Smooth muscle cell (in vitro differentiated cells): ENCODE measurements at regions not wholly inside any gene's neighbourhood (a gene's known extent, or its start where the extent isn't known, plus 50 kb on each side); places are given as distances from the start of the nearest gene placed in this dataset.

Source experiments
- DNase-seq: peaks from one replicate; lab custom pipeline; 2025; ENCODE audit not compliant: unreplicated experiment; lab: John Stamatoyannopoulos, UW
- H2AFZ ChIP-seq: fragments of 200-600 bp; sonication (generic); 2 replicates; pipeline ENCODE4 v1.6.0; 2016; ENCODE audit warnings: antibody characterized with exemption, low read depth, mild to moderate bottlenecking
- H3F3A ChIP-seq: fragments of 200-600 bp; sonication (generic); 2 replicates; pipeline ENCODE4 v1.6.0; 2017; ENCODE audit warnings: antibody characterized with exemption, low read depth
- H3K27ac ChIP-seq: fragments of 200-600 bp; sonication (generic); 2 replicates; pipeline ENCODE4 v1.5.1; 2016; ENCODE audit warnings: low read depth, mild to moderate bottlenecking
- H3K27me3 ChIP-seq: fragments of 200-600 bp; sonication (generic); 2 replicates; pipeline ENCODE4 v1.6.1; 2016; ENCODE audit warnings: low read depth, mild to moderate bottlenecking
- H3K36me3 ChIP-seq: fragments of 200-600 bp; sonication (generic); 2 replicates; pipeline ENCODE4 v1.5.1; 2016; ENCODE audit warnings: low read depth
- H3K4me1 ChIP-seq: fragments of 200-600 bp; sonication (generic); 2 replicates; pipeline ENCODE4 v1.5.1; 2016; ENCODE audit warnings: low read depth
- H3K4me2 ChIP-seq: fragments of 200-600 bp; sonication (generic); 2 replicates; pipeline ENCODE4 v1.6.0; 2016; ENCODE audit warnings: mild to moderate bottlenecking
- H3K4me3 ChIP-seq: fragments of 200-600 bp; sonication (generic); 2 replicates; pipeline ENCODE4 v1.5.1; 2016; ENCODE audit warnings: mild to moderate bottlenecking
- H3K79me2 ChIP-seq: fragments of 200-600 bp; sonication (generic); 2 replicates; pipeline ENCODE4 v1.6.0; 2016; ENCODE audit warnings: low read depth, mild to moderate bottlenecking
- H3K9ac ChIP-seq: fragments of 200-600 bp; sonication (generic); 2 replicates; pipeline ENCODE4 v1.6.0; 2016; ENCODE audit warnings: low read depth
- H3K9me3 ChIP-seq: fragments of 200-600 bp; sonication (generic); replicated peaks from 2 replicates; pipeline ENCODE4 v1.5.1; 2016; ENCODE audit warnings: low read depth
- H4K20me1 ChIP-seq: fragments of 200-600 bp; sonication (generic); 2 replicates; pipeline ENCODE4 v1.6.0; 2016; ENCODE audit warnings: low read depth
- whole genome bisulfite sequencing: methylation state at CpG from one replicate; pipeline ENCODE4 v1.1.7; 2016; ENCODE audit warnings: low lambda C conversion rate; 5-methylcytosine and 5-hydroxymethylcytosine counted together
- TF ChIP-seq, protein P1 (sequence below): fragments of 200-600 bp; sonication (generic); IDR thresholded peaks from 2 replicates; pipeline ENCODE4 v1.5.1; 2017; ENCODE audit warnings: borderline replicate concordance, mild to moderate bottlenecking, antibody characterized with exemption; ENCODE audit not compliant: insufficient read depth, poor library complexity, severe bottlenecking

DNA sequence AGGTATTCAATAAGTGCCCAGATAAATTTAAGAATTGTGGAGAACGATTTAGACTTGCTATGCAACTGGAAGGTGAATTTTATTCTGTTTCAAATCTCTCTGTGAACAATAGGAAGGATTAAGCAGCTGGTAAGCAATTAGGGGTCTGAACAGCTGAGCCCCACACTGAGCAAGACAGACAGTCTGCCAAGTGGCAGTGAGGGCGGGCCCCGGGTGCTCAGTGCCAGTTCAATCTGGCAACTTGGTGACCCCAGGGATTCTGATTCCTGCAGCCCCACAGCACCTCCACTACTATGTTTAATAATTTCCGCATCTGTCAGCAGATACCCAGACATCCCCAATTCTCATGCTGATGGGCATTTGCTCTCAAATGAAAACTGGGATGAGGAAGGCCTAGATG, 317.3 kb downstream of the PPP1R2C start:
- Histone ChIP-seq H3K79me2 (no peaks in the 10 kb centered on the region), H3K4me2 (no peak overlapping the region), H3K9me3 (no peaks in the 10 kb centered on the region), H3K27me3 (no peaks in the 10 kb centered on the region), H3K4me3 (no peak overlapping the region), H2AFZ (no peak overlapping the region), H3K36me3 (no peaks in the 10 kb centered on the region), H3K4me1 (no peaks in the 10 kb centered on the region), H3K9ac (no peak overlapping the region), H4K20me1 (no peaks in the 10 kb centered on the region), H3K27ac (no peak overlapping the region), H3F3A (no peaks in the 10 kb centered on the region)
- TF ChIP-seq, protein P1, sequence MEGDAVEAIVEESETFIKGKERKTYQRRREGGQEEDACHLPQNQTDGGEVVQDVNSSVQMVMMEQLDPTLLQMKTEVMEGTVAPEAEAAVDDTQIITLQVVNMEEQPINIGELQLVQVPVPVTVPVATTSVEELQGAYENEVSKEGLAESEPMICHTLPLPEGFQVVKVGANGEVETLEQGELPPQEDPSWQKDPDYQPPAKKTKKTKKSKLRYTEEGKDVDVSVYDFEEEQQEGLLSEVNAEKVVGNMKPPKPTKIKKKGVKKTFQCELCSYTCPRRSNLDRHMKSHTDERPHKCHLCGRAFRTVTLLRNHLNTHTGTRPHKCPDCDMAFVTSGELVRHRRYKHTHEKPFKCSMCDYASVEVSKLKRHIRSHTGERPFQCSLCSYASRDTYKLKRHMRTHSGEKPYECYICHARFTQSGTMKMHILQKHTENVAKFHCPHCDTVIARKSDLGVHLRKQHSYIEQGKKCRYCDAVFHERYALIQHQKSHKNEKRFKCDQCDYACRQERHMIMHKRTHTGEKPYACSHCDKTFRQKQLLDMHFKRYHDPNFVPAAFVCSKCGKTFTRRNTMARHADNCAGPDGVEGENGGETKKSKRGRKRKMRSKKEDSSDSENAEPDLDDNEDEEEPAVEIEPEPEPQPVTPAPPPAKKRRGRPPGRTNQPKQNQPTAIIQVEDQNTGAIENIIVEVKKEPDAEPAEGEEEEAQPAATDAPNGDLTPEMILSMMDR = no peak
- DNase-seq = no peak
- 89% methylated on average over 4 of the region's 4 CpGs for whole genome bisulfite sequencing

DNA sequence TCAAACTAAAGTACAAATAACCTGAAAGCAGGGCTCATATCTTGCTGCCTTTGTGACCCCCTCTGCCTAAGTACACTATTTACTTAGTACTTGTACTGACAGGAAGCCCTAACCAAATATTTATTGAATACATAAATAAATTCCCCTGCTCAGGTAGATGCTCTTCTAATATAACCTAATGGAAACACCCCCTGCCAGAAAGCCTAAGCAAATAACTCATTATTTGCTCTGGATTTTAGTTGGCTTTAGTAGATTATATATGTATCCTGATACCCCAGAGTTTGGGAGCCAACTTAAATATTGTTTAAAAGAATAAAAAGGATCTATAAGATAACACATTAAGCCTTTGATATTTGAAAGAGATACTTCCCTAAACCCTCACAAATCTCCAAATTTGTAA, 318.2 kb downstream of the PPP1R2C start:
- H3K79me2 ChIP-seq = no peaks in the 10 kb centered on the region
- H4K20me1 ChIP-seq = no peaks in the 10 kb centered on the region
- no peak overlapping the region for H3K4me2 ChIP-seq
- H3F3A ChIP-seq = no peaks in the 10 kb centered on the region
- DNase-seq = no peak
- H3K27me3 ChIP-seq = no peaks in the 10 kb centered on the region
- H3K9ac ChIP-seq = no peak overlapping the region
- no peaks in the 10 kb centered on the region for H3K4me1 ChIP-seq
- H3K36me3 ChIP-seq = no peaks in the 10 kb centered on the region
- no peak overlapping the region for H3K27ac ChIP-seq
- no peak overlapping the region for H2AFZ ChIP-seq
- no peaks in the 10 kb centered on the region for H3K9me3 ChIP-seq
- H3K4me3 ChIP-seq = no peak overlapping the region
- TF ChIP-seq, protein P1 = no peak

DNA sequence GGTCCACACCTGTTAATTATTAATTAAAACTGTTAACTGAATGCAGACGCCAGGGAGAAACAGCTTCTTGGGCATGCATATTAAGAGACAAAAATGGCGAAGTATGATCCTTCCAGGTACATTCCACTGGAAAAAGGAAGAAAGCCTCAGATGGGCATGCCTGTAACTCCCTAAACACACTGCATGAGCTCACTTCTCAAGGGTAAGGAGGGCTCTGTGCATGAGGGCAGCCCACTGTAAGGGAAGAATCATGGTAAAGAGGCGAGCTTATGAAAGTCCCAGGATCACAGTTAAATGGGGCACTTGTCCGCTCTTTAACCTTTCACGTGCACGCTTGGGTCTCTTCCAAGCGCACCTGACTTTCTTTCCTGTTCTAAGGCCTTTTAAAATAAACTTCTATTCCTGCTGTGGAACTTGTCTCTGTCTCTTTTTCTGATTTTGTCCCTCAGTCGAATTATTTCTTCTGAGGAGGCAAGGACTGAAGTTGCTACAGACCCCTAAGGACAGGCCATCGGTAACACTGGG, 321.7 kb downstream of the PPP1R2C start:
- no peak for DNase-seq
- TF ChIP-seq, protein P1 = no peak
- no peaks in the 10 kb centered on the region for H3K4me1 ChIP-seq

DNA sequence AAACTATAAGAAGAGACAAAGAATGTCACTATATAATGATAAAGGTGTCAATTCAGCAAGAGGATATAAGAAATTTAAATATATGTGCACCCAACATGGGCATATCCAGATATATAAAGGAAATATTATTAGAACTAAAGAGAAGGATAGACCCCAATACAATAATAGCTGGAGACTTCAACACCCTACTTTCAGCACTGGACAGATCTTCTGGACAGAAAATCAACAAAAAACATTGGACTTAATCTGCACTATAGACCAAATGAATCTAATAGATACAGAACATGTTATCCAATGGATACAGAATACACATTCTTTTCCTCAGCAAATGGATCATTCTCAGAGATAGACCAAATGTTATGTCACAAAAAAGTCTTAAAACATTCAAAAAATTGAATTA, 327.7 kb downstream of the PPP1R2C start:
- TF ChIP-seq, protein P1 = no peak
- no peak for DNase-seq
- Histone ChIP-seq H3K79me2 (no peaks in the 10 kb centered on the region), H3K27me3 (no peaks in the 10 kb centered on the region), H3K27ac (no peak overlapping the region), H2AFZ (no peak overlapping the region), H3K9me3 (no peaks in the 10 kb centered on the region), H3K4me2 (no peak overlapping the region), H3K36me3 (no peaks in the 10 kb centered on the region), H3K4me3 (no peak overlapping the region), H3K4me1 (no peaks in the 10 kb centered on the region), H3K9ac (no peak overlapping the region), H4K20me1 (no peaks in the 10 kb centered on the region), H3F3A (no peaks in the 10 kb centered on the region)

More for the DNA sequence above, 321.7 kb downstream of the PPP1R2C start:
- no peaks in the 10 kb centered on the region for H3K79me2 ChIP-seq
- H3K27ac ChIP-seq = no peak overlapping the region
- WGBS = 92% methylated on average over 9 of the region's 9 CpGs
- H3K4me2 ChIP-seq = no peak overlapping the region
- no peaks in the 10 kb centered on the region for H3K36me3 ChIP-seq
- no peak overlapping the region for H3K4me3 ChIP-seq
- no peaks in the 10 kb centered on the region for H3F3A ChIP-seq
- H3K27me3 ChIP-seq = no peaks in the 10 kb centered on the region
- no peak overlapping the region for H3K9ac ChIP-seq
- no peak overlapping the region for H2AFZ ChIP-seq
- H3K9me3 ChIP-seq = no peaks in the 10 kb centered on the region
- H4K20me1 ChIP-seq = no peaks in the 10 kb centered on the region
